ENCODE measurements at regions not wholly inside any gene's neighbourhood (a gene's known extent, or its start where the extent isn't known, plus 50 kb on each side); places are given as distances from the start of the nearest gene placed in this dataset.

DNA sequence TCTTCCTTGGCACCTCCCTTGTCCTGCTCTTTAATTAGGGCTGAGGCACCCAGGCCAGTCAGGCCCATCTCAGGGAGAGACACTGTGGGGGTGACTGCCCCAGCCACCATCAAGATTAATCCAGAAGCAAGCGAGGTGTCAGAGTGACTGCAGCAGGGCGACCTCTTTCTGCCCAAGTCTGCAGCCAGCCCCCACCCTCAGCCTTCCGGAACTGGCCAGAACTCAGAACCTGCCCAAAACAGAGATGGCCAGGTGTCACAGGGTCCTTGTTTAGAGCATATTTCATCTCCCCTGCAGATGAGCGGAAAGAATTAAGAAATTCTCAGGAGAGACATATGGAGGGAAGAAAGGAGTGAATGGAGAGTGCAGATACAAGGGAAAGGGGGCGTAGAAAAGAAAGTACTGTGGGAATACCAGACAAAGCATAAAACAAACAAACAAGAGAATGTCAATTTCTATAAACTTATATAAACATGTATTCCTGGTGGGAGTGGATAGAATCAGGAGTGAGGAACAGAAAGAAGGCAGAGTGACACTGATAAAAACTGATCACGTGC is 188.8 kb upstream of the NRP1 start:
- TF ChIP-seq, protein P1, sequence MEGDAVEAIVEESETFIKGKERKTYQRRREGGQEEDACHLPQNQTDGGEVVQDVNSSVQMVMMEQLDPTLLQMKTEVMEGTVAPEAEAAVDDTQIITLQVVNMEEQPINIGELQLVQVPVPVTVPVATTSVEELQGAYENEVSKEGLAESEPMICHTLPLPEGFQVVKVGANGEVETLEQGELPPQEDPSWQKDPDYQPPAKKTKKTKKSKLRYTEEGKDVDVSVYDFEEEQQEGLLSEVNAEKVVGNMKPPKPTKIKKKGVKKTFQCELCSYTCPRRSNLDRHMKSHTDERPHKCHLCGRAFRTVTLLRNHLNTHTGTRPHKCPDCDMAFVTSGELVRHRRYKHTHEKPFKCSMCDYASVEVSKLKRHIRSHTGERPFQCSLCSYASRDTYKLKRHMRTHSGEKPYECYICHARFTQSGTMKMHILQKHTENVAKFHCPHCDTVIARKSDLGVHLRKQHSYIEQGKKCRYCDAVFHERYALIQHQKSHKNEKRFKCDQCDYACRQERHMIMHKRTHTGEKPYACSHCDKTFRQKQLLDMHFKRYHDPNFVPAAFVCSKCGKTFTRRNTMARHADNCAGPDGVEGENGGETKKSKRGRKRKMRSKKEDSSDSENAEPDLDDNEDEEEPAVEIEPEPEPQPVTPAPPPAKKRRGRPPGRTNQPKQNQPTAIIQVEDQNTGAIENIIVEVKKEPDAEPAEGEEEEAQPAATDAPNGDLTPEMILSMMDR (conservative IDR thresholded peaks at IDR 0.05; ENCODE audit: low read length) = no peak
- TF ChIP-seq EZH2phosphoT487 (IDR thresholded peaks at IDR 0.05; ENCODE audit: borderline replicate concordance) = no peak
